H9 (cell line): ENCODE measurements at regions not wholly inside any gene's neighbourhood (a gene's known extent, or its start where the extent isn't known, plus 50 kb on each side); places are given as distances from the start of the nearest gene placed in this dataset.

Experiments
- DNase-seq: peaks from one replicate; pipeline ENCODE4 v3.0.0-alpha.2; 2017
- H2AFZ ChIP-seq: one replicate; pipeline ENCODE4 v1.6.1; 2013; ENCODE audit warnings: mild to moderate bottlenecking, low read length, control low read depth, moderate library complexity
- H2AK5ac ChIP-seq: 2 replicates; pipeline ENCODE4 v1.6.1; 2013; ENCODE audit warnings: low read length, control low read depth, mixed read lengths; ENCODE audit not compliant: insufficient read length
- H2BK120ac ChIP-seq: one replicate; pipeline ENCODE4 v1.6.1; 2013; ENCODE audit warnings: low read depth, mild to moderate bottlenecking, low read length, control low read depth, inconsistent platforms; ENCODE audit not compliant: poor library complexity, severe bottlenecking
- H2BK12ac ChIP-seq: 2 replicates; pipeline ENCODE4 v1.6.1; 2013; ENCODE audit warnings: low read length, control low read depth, mixed read lengths, low read depth; ENCODE audit not compliant: insufficient read length
- H2BK15ac ChIP-seq: 2 replicates; pipeline ENCODE4 v1.6.1; 2013; ENCODE audit warnings: low read depth, low read length, control low read depth
- H2BK20ac ChIP-seq: one replicate; pipeline ENCODE4 v1.6.1; 2013; ENCODE audit warnings: low read depth, mild to moderate bottlenecking, low read length, control low read depth, inconsistent platforms; ENCODE audit not compliant: poor library complexity, severe bottlenecking
- H2BK5ac ChIP-seq: 2 replicates; pipeline ENCODE4 v1.6.1; 2013; ENCODE audit warnings: low read length, control low read depth, mixed read lengths; ENCODE audit not compliant: insufficient read length
- H3K14ac ChIP-seq: 2 replicates; pipeline ENCODE4 v1.6.1; 2013; ENCODE audit warnings: low read length, control low read depth; ENCODE audit not compliant: insufficient read depth
- H3K18ac ChIP-seq: 2 replicates; pipeline ENCODE4 v1.6.1; 2013; ENCODE audit warnings: low read depth, mild to moderate bottlenecking, mixed read lengths, low read length, control low read depth; ENCODE audit not compliant: insufficient read length
- H3K23ac ChIP-seq: 2 replicates; pipeline ENCODE4 v1.6.1; 2013; ENCODE audit warnings: low read length, control low read depth, mixed read lengths, low read depth; ENCODE audit not compliant: insufficient read length
- H3K23me2 ChIP-seq: 2 replicates; pipeline ENCODE4 v1.6.1; 2013; ENCODE audit warnings: low read depth, mild to moderate bottlenecking, mixed read lengths, low read length, control low read depth; ENCODE audit not compliant: insufficient read length, poor library complexity, severe bottlenecking
- H3K27ac ChIP-seq: 2 replicates; pipeline ENCODE4 v1.5.1; 2013; ENCODE audit warnings: low read length, control low read depth, mixed read lengths, low read depth; ENCODE audit not compliant: insufficient read length
- H3K27me3 ChIP-seq: 2 replicates; pipeline ENCODE4 v1.6.1; 2013; ENCODE audit warnings: low read length, control low read depth, inconsistent platforms; ENCODE audit not compliant: insufficient read depth
- H3K4ac ChIP-seq: 2 replicates; pipeline ENCODE4 v1.6.1; 2013; ENCODE audit warnings: low read depth, mild to moderate bottlenecking, control low read depth, inconsistent platforms, low read length, moderate library complexity
- H3K4me1 ChIP-seq: 2 replicates; pipeline ENCODE4 v1.6.1; 2013; ENCODE audit warnings: low read length, control low read depth, inconsistent platforms; ENCODE audit not compliant: insufficient read depth
- H3K4me2 ChIP-seq: 2 replicates; pipeline ENCODE4 v1.6.1; 2013; ENCODE audit warnings: low read length, control low read depth, mixed read lengths; ENCODE audit not compliant: insufficient read length, insufficient read depth
- H3K56ac ChIP-seq: 2 replicates; pipeline ENCODE4 v1.6.1; 2013; ENCODE audit warnings: low read depth, mild to moderate bottlenecking, mixed read lengths, low read length, control low read depth; ENCODE audit not compliant: insufficient read length
- H3K79me1 ChIP-seq: 2 replicates; pipeline ENCODE4 v1.6.1; 2013; ENCODE audit warnings: low read depth, mild to moderate bottlenecking, moderate library complexity, low read length, control low read depth, inconsistent platforms; ENCODE audit not compliant: insufficient read depth, poor library complexity, severe bottlenecking
- H3K79me2 ChIP-seq: 2 replicates; pipeline ENCODE4 v1.6.1; 2013; ENCODE audit warnings: low read length, control low read depth, inconsistent platforms; ENCODE audit not compliant: insufficient read depth
- H3K9ac ChIP-seq: 2 replicates; pipeline ENCODE4 v1.6.1; 2013; ENCODE audit warnings: low read length, control low read depth, mixed read lengths; ENCODE audit not compliant: insufficient read length; ENCODE audit errors: extremely low read depth
- H3K9me3 ChIP-seq: one replicate; pipeline ENCODE4 v1.6.1; 2013; ENCODE audit warnings: low read depth, low read length, inconsistent platforms; ENCODE audit not compliant: control insufficient read depth
- H3T11ph ChIP-seq: one replicate; pipeline ENCODE4 v1.6.1; 2013; ENCODE audit warnings: mild to moderate bottlenecking, low read length, control low read depth, inconsistent platforms
- H4K20me1 ChIP-seq: one replicate; pipeline ENCODE4 v1.6.1; 2013; ENCODE audit not compliant: control insufficient read depth, insufficient read length, insufficient read depth
- H4K5ac ChIP-seq: 2 replicates; pipeline ENCODE4 v1.6.1; 2013; ENCODE audit warnings: low read depth, mild to moderate bottlenecking, mixed read lengths, low read length, control low read depth; ENCODE audit not compliant: insufficient read length
- H4K8ac ChIP-seq: replicated peaks from 2 replicates; pipeline ENCODE4 v1.6.1; 2013; ENCODE audit warnings: low read length, control low read depth, mixed read lengths, low read depth; ENCODE audit not compliant: insufficient read length
- H4K91ac ChIP-seq: 2 replicates; pipeline ENCODE4 v1.6.1; 2013; ENCODE audit warnings: low read depth, mild to moderate bottlenecking, moderate library complexity, mixed read lengths, low read length, control low read depth; ENCODE audit not compliant: insufficient read length
- H3K27ac Mint-ChIP-seq, 3 experiments: 2 replicates in 2 of 3; 3 replicates in 1 of 3; pipeline ENCODE4 v1.8.0; 2020 to 2021; ENCODE audit warnings: mixed read lengths in 3 of 3, mild to moderate bottlenecking in 1 of 3, moderate library complexity in 1 of 3
- H3K27me3 Mint-ChIP-seq: 2 replicates; pipeline ENCODE4 v1.8.0; 2021; ENCODE audit warnings: low read depth, mild to moderate bottlenecking, moderate library complexity, mixed read lengths
- H3K36me3 Mint-ChIP-seq, 3 experiments: 2 replicates in 2 of 3; 3 replicates in 1 of 3; pipeline ENCODE4 v1.8.0; 2020 to 2021; ENCODE audit warnings: low read depth in 3 of 3, mixed read lengths in 3 of 3; ENCODE audit not compliant: insufficient read depth in 1 of 3
- H3K4me1 Mint-ChIP-seq, 2 experiments: 2 replicates each; pipeline ENCODE4 v1.8.0; 2020; ENCODE audit warnings: mixed read lengths in 2 of 2
- H3K4me3 Mint-ChIP-seq, 2 experiments: 2 replicates in 1 of 2; 3 replicates in 1 of 2; pipeline ENCODE4 v1.8.0; 2020 to 2021; ENCODE audit warnings: mild to moderate bottlenecking in 2 of 2, mixed read lengths in 2 of 2, moderate library complexity in 1 of 2
- H3K9me3 Mint-ChIP-seq, 2 experiments: 2 replicates in 1 of 2; 3 replicates in 1 of 2; pipeline ENCODE4 v1.8.0; 2020; ENCODE audit warnings: mild to moderate bottlenecking in 2 of 2, mixed read lengths in 2 of 2, moderate library complexity in 1 of 2
- WGBS: extraction: QIAGEN DNeasy Blood & Tissue Kit; methylation state at CpG from one replicate; pipeline ENCODE4 v1.1.7; 2013; ENCODE audit warnings: missing lambda C conversion rate, low lambda C conversion rate, mixed read lengths; ENCODE audit not compliant: insufficient read length; ENCODE audit errors: extremely low coverage; 5-methylcytosine and 5-hydroxymethylcytosine counted together
- TF ChIP-seq, protein P1 (sequence below): fragments of 200-600 bp; sonication (generic); conservative IDR thresholded peaks from 3 replicates; pipeline ENCODE4 v1.8.0; 2021; ENCODE audit warnings: antibody characterized with exemption, mild to moderate bottlenecking

DNA sequence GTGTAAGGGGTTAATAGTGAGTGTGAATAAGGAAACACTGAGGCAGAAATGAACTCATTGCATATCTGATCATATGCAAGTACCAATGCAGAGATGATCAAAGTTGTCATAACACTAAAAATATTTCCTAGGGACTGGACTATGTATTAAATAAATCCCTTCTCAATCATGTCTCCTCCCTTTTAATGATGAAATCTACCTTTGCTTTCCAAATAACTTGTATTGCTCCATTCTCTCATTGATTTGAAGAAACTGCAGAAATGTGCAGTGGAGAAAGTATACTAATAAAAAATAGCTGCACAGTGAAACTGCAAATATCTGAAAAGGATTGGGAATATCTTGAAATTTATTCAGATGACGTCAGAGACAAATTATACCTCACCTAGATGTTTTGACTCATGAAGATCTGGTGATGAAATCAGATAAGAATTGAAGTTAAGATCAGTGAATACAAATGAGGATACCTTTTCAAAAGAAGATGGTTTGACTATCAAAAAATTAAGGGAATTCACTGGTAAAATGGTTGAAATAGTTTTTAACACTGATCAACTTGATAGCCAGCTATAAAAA, 1264.9 kb upstream of the USP15 start:
- Histone ChIP-seq H2BK120ac (no peak overlapping the region), H3K27ac (no peak overlapping the region), H3K18ac (no peak overlapping the region), H2AK5ac (no peak overlapping the region), H4K91ac (no peak overlapping the region), H2AFZ (no peak overlapping the region), H4K8ac (no peak overlapping the region), H2BK15ac (no peak overlapping the region), H3K4me1 (no peaks in the 10 kb centered on the region), H3K79me1 (no peaks in the 10 kb centered on the region), H3K23me2 (no peaks in the 10 kb centered on the region), H2BK12ac (no peak overlapping the region), H3K27me3 (no peaks in the 10 kb centered on the region), H3K23ac (no peak overlapping the region), H3K4ac (no peak overlapping the region), H3K56ac (no peak overlapping the region), H3T11ph (no peak overlapping the region), H4K20me1 (no peaks in the 10 kb centered on the region), H2BK20ac (no peak overlapping the region), H3K14ac (no peak overlapping the region), H3K79me2 (no peaks in the 10 kb centered on the region), H2BK5ac (no peak overlapping the region), H3K4me2 (no peak overlapping the region), H3K9ac (no peak overlapping the region), H4K5ac (no peak overlapping the region), H3K9me3 (no peaks in the 10 kb centered on the region)
- Mint-ChIP-seq H3K4me1 (no peaks in the 10 kb centered on the region), H3K27me3 (no peaks in the 10 kb centered on the region), H3K36me3 (peaks cover 0 to 4% (median 0%) of the 10 kb centered on the region in 3 experiments; a peak in 2 of 7 replicates), H3K9me3 (peaks cover 4 to 5% of the 10 kb centered on the region in 2 experiments; a peak in 3 of 5 replicates), H3K27ac (no peak overlapping the region), H3K4me3 (no peak overlapping the region)
- no peak for DNase-seq
- WGBS, result no CpG with 5 or more reads among the region's 1 CpG
- TF ChIP-seq, protein P1, sequence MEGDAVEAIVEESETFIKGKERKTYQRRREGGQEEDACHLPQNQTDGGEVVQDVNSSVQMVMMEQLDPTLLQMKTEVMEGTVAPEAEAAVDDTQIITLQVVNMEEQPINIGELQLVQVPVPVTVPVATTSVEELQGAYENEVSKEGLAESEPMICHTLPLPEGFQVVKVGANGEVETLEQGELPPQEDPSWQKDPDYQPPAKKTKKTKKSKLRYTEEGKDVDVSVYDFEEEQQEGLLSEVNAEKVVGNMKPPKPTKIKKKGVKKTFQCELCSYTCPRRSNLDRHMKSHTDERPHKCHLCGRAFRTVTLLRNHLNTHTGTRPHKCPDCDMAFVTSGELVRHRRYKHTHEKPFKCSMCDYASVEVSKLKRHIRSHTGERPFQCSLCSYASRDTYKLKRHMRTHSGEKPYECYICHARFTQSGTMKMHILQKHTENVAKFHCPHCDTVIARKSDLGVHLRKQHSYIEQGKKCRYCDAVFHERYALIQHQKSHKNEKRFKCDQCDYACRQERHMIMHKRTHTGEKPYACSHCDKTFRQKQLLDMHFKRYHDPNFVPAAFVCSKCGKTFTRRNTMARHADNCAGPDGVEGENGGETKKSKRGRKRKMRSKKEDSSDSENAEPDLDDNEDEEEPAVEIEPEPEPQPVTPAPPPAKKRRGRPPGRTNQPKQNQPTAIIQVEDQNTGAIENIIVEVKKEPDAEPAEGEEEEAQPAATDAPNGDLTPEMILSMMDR, result no peak
